Activated CD4-positive, alpha-beta memory T cell treated with anti-CD3 and anti-CD28 coated beads, Interleukin-2, amount 10 ng/mL, durations not matched to agents 7 days and 5 days (primary cell): ENCODE measurements at regions not wholly inside any gene's neighbourhood (a gene's known extent, or its start where the extent isn't known, plus 50 kb on each side); places are given as distances from the start of the nearest gene placed in this dataset.

Experiments
- CTCF ChIA-PET: fragments of 350-600 bp; sonication (Branson Sonifier 250); formaldehyde crosslinking; loops from one replicate; lab custom pipeline; 2021; ENCODE audit warnings: antibody characterized with exemption, inconsistent platforms; lab: Charles Lee
- POLR2A ChIA-PET: fragments of 350-600 bp; sonication (Branson Sonifier 250); formaldehyde crosslinking; loops from one replicate; lab custom pipeline; 2021; ENCODE audit warnings: antibody characterized with exemption; lab: Charles Lee
- DNase-seq: peaks from one replicate; pipeline ENCODE4 v3.0.0-alpha.2; 2020
- H3K27ac Mint-ChIP-seq: one replicate; pipeline ENCODE4 v1.8.0; 2021; ENCODE audit warnings: mild to moderate bottlenecking, mixed read lengths
- H3K27me3 Mint-ChIP-seq: one replicate; pipeline ENCODE4 v1.8.0; 2021; ENCODE audit warnings: mixed read lengths
- H3K36me3 Mint-ChIP-seq: one replicate; pipeline ENCODE4 v1.8.0; 2021; ENCODE audit warnings: low read depth, mixed read lengths
- H3K4me1 Mint-ChIP-seq: one replicate; pipeline ENCODE4 v1.8.0; 2021; ENCODE audit warnings: mixed read lengths
- H3K4me3 Mint-ChIP-seq: one replicate; pipeline ENCODE4 v1.8.0; 2021; ENCODE audit warnings: mild to moderate bottlenecking, mixed read lengths
- H3K9me3 Mint-ChIP-seq: one replicate; pipeline ENCODE4 v1.8.0; 2021; ENCODE audit warnings: mixed read lengths

DNA sequence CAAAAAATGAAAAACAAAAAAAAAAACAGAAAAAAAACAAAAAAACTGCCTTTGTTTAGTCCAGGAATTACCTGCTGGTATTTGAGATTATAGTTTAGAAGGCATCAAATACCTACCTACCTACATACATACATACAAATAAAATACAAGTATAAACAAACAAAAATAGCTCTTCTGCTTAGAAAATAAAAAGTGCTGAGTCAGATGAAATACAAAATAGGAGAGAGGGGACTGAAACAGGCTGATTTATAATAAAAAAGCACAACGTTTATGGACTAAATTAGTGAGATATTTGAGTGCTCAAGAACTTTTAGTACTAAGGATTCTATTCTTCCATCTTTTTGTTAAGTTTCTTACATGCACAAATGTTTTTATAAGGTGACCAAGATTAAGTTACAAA, 980.8 kb downstream of the PLA2G4A start:
- Mint-ChIP-seq H3K27me3 (no peaks in the 10 kb centered on the region), H3K4me3 (no peak overlapping the region), H3K4me1 (no peaks in the 10 kb centered on the region), H3K27ac (no peak overlapping the region), H3K9me3 (no peaks in the 10 kb centered on the region), H3K36me3 (no peaks in the 10 kb centered on the region)
- ChIA-PET POLR2A (no interaction called here), CTCF (no interaction called here)
- DNase-seq: no peak

DNA sequence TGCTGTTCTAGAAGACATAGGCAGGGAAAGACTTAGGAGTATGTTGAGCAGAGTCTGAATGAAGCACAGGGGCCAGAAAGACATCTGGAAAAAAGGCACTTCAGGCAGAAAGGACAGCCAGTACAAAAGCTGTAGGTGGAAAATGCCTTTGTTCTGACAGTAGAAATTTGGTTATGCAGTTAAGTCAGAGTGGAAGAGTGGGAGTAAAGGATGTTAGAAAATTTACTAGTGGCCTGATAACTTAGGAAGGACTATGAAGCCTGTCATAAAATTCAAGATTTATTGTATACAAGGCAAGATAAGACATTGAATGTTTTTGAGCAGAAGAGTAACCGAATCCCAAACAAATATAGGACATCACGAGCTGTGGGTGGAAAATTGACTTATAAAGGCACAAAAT, 987.9 kb downstream of the PLA2G4A start:
- no peaks in the 10 kb centered on the region for H3K36me3 Mint-ChIP-seq

DNA sequence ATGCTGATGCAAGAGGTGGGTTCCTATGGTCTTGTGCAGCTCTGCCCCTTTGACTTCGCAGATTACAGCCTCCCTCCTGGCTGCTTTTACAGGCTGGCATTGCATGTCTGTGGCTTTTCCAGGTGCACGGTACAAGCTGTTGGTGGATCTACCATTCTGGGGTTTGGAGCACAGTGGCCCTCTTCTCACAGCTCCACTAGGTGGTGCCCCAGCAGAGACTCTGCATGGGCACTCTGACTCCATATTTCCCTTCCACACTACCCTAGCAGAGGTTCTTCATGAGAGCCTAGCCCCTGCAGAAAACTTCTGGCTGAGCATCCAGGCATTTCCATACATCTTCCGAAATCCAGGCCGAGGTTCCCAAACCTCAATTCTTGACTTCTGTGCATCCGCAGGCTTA, 989.0 kb downstream of the PLA2G4A start:
- CTCF ChIA-PET: no interaction called here
- Mint-ChIP-seq H3K4me3 (no peak overlapping the region), H3K9me3 (peaks cover 3% of the 10 kb centered on the region), H3K27ac (no peak overlapping the region), H3K4me1 (no peaks in the 10 kb centered on the region), H3K27me3 (no peaks in the 10 kb centered on the region), H3K36me3 (no peaks in the 10 kb centered on the region)
- no peak for DNase-seq
- POLR2A ChIA-PET: no interaction called here

More for the DNA sequence above, 987.9 kb downstream of the PLA2G4A start:
- H3K27me3 Mint-ChIP-seq: no peaks in the 10 kb centered on the region
- DNase-seq: no peak
- H3K27ac Mint-ChIP-seq: no peak overlapping the region
- no peaks in the 10 kb centered on the region for H3K9me3 Mint-ChIP-seq
- POLR2A ChIA-PET: no interaction called here
- H3K4me3 Mint-ChIP-seq: no peak overlapping the region
- CTCF ChIA-PET: no interaction called here
- no peaks in the 10 kb centered on the region for H3K4me1 Mint-ChIP-seq

DNA sequence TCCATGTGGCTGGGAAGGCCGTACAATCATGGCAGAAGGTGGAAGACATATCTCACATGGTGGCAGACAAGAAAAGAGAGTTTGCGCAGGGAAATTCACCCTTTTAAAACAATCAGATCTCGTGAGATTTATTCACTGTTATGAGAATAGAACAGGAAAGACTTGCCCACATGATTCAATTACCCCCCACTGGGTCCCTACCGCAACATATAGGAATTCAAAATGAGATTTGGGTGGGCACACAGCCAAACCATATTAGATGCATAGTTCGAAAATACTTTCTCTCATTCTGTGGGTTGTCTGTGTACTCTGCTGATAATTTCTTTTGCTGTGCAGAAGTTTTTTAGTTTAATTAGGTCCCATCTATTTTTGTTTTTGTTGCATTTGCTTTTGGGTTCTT, 990.3 kb downstream of the PLA2G4A start:
- Mint-ChIP-seq H3K4me3 (no peak overlapping the region), H3K9me3 (peaks cover 3% of the 10 kb centered on the region), H3K4me1 (no peaks in the 10 kb centered on the region), H3K36me3 (no peaks in the 10 kb centered on the region), H3K27me3 (no peaks in the 10 kb centered on the region), H3K27ac (no peak overlapping the region)
- ChIA-PET CTCF (no interaction called here), POLR2A (no interaction called here)
- DNase-seq: no peak

DNA sequence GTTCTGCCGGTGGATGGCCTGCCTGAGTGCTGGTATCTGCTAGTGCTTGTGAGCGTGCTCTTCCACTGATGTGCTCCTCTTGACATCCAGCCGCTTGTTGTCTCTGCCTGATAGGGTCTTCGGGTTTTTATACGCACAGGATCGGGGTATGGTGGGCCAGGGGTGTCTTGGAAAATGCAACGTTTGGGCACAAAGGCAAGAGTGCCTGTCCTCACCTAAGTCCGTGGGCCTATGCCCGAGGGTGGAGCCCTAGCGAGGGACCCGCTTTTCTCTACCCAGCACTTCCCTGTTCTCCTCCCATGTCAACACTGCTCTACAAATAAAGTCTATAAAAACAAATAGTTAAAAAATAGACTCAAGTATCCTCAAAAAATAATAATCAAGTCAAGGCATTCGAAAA, 1007.8 kb downstream of the PLA2G4A start:
- peaks cover 2% of the 10 kb centered on the region for H3K9me3 Mint-ChIP-seq
- no peaks in the 10 kb centered on the region for H3K4me1 Mint-ChIP-seq
- H3K27ac Mint-ChIP-seq: no peak overlapping the region
- no peaks in the 10 kb centered on the region for H3K27me3 Mint-ChIP-seq
- no peak for DNase-seq
- no peak overlapping the region for H3K4me3 Mint-ChIP-seq
- ChIA-PET CTCF (no interaction called here), POLR2A (no interaction called here)
- no peaks in the 10 kb centered on the region for H3K36me3 Mint-ChIP-seq

DNA sequence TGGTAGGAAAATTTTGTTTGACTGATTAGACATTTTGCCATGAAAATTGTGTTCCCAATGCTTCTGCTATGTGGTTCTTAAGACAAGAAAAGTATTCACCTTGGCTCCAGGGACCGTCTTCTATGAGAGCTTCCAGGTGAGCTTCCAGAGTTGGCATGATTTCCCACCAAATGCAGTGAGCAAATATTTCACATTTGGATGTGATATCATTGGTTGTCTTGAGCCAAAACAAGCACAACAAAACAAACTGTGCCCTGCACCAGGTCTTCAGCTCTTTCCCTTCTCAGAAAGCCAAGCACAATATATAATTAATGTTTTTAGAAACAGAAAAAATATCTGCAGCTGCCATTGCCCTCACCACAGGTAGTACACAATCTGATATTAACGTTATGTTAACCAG, 1009.0 kb downstream of the PLA2G4A start:
- CTCF ChIA-PET: no interaction called here
- H3K9me3 Mint-ChIP-seq: no peaks in the 10 kb centered on the region
- no peaks in the 10 kb centered on the region for H3K4me1 Mint-ChIP-seq
- H3K4me3 Mint-ChIP-seq: no peak overlapping the region
- POLR2A ChIA-PET: no interaction called here
- no peaks in the 10 kb centered on the region for H3K27me3 Mint-ChIP-seq
- H3K27ac Mint-ChIP-seq: no peak overlapping the region
- no peaks in the 10 kb centered on the region for H3K36me3 Mint-ChIP-seq
- DNase-seq: no peak

DNA sequence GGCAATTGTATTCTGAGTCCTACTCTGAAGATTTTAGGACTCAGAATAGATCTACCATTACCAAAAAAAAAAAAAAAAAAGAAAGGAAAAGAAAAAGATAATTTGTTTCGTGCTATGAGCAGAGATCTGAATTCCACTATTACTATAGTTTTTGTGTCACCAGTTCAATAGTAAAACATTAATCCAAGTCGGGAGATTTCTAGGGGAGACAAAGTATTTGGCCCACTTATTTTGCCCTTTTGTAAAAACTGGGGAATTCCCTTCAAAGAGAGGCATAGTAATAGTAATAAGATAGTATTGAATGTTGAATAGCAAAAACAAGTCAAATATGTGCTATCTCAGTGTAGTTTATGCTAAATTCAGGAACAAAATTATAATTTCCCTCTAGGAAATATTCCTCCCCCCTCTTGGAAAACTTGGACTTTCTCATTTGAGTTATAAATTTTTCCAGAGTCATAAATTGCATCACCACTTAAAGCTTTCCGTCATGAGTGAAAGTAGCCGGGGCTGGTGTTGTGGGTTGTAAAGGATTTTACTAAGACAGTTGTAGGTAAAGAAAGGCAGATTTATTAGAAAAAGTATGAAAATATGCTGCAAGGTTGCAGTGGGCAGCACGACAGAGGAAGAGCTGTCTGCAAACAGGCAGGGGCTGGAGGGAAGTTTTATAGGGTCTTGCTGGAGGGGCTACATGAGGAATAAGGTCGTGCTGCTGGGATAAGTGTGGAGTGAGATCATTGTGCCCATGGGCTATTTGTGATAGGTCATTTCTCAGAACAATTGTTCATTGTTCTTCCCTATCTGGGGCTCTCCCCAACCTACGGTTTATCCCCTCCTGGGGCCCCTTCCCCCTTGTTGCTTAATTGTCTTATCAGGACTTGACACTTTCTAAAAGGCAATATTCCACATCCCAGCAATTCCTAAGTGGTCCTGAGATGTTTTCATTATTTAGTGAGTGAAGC, 1009.9 kb downstream of the PLA2G4A start:
- ChIA-PET CTCF (no interaction called here), POLR2A (no interaction called here)
- H3K4me3 Mint-ChIP-seq: no peak overlapping the region
- no peak overlapping the region for H3K27ac Mint-ChIP-seq
- DNase-seq: no peak
- H3K9me3 Mint-ChIP-seq: no peaks in the 10 kb centered on the region
- no peaks in the 10 kb centered on the region for H3K4me1 Mint-ChIP-seq
- no peaks in the 10 kb centered on the region for H3K27me3 Mint-ChIP-seq
- no peaks in the 10 kb centered on the region for H3K36me3 Mint-ChIP-seq

DNA sequence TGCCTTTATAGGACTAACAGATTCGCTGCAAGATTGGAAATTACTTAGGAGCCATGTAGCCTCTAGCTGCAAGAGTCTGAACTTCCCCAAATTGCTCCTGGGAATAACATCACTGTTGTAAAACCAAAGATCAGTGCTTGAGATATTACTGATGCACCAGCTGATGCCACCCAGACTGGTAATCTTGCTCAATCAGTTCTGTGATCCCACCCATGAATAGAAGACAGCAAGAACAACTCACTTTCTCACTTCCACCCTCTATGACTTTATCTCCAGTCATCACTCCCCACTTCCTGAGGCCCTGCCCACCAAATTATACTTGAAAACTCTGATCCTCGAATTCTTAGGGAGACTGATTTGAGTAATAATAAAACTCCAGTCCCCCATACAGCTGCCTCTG, 1011.1 kb downstream of the PLA2G4A start:
- no peak for DNase-seq
- Mint-ChIP-seq H3K27me3 (no peaks in the 10 kb centered on the region), H3K36me3 (no peaks in the 10 kb centered on the region), H3K27ac (no peak overlapping the region), H3K4me1 (no peaks in the 10 kb centered on the region), H3K4me3 (no peak overlapping the region), H3K9me3 (peaks cover 4% of the 10 kb centered on the region)
- ChIA-PET CTCF (no interaction called here), POLR2A (no interaction called here)

DNA sequence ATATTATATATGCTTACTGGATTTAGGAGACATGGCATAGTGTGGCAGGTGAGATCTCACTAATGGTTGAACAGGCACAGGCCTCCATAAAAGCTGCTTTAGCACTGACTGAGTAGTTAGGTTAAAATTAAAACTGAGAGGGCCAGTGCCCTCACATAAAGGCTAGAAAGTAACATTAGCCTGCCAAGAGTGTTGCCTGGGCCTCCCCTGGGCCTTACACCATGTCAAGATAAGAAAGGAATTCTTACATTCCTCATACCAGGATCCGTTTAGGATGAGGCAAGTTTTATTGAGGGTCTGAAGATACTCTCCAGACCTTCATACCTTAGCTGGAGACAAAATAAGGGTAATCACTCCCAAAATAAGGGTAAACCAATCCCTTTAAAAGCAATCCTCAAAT, 1011.8 kb downstream of the PLA2G4A start:
- no peak for DNase-seq
- Mint-ChIP-seq H3K27ac (no peak overlapping the region), H3K4me3 (no peak overlapping the region), H3K4me1 (no peaks in the 10 kb centered on the region), H3K9me3 (peaks cover 4% of the 10 kb centered on the region), H3K27me3 (no peaks in the 10 kb centered on the region), H3K36me3 (no peaks in the 10 kb centered on the region)
- ChIA-PET POLR2A (no interaction called here), CTCF (no interaction called here)

DNA sequence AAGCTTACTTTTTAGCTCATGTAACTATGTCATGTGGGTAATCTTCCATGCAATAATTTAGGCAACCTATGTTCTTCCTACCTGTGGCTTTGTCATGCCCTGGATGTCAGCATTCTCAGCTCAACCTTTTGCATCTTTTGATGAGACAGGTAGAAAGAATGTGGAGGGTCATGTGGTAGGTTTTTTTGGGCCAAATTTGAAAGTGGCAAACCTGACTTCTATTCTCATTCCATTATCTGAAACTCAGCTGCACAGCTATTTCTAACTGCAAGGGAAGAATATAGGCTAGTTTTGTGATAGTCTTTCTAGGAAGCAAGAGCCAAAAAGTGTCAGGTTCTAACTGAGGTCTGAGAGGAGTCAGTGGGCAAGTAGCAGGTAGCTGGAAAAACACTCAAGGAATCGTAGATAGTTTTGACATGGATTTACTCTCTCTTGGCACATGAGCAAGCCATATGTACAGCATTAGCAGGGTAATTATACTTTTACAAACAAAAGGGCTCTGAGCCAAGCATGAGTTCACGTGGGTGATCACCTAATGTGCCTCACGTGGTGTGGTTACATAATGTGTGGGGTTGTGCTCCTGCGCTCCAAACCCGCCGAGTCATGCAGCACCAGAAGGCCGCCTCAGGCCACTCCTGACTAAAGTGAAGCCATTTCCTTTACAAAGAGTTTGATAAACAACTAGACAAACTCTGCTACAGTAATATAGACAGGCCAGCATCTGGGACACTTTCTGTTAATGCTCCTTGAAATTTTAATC, 1013.8 kb downstream of the PLA2G4A start:
- no peak overlapping the region for H3K4me3 Mint-ChIP-seq
- CTCF ChIA-PET: no interaction called here
- no peak for DNase-seq

DNA sequence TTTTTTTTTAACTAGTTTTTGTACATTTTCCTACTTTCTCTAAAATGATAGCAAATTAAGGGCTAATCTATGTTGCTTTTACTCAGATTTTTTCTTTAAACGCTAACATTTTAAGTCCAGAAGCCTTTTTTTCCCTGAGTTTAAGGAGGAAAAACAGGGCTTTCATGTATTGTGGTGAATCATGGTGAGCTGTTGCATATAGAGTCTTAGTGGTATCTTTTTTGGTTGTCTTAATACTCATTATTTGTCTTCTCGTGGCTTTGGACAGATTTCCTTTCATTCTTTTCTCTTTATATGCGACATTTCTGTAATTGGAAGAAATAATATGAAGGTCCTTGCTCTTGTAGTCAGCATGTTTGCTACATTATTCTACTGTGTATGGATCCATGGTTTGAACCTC, 1015.6 kb downstream of the PLA2G4A start:
- H3K36me3 Mint-ChIP-seq: no peaks in the 10 kb centered on the region
- no peak overlapping the region for H3K27ac Mint-ChIP-seq
- no peak for DNase-seq
- no peak overlapping the region for H3K4me3 Mint-ChIP-seq
- POLR2A ChIA-PET: no interaction called here
- H3K9me3 Mint-ChIP-seq: peaks cover 4% of the 10 kb centered on the region
- CTCF ChIA-PET: no interaction called here
- H3K4me1 Mint-ChIP-seq: no peaks in the 10 kb centered on the region
- no peaks in the 10 kb centered on the region for H3K27me3 Mint-ChIP-seq

More for the DNA sequence above, 1013.8 kb downstream of the PLA2G4A start:
- POLR2A ChIA-PET: no interaction called here
- peaks cover 4% of the 10 kb centered on the region for H3K9me3 Mint-ChIP-seq
- H3K27ac Mint-ChIP-seq: no peak overlapping the region
- no peaks in the 10 kb centered on the region for H3K36me3 Mint-ChIP-seq
- H3K4me1 Mint-ChIP-seq: no peaks in the 10 kb centered on the region
- H3K27me3 Mint-ChIP-seq: no peaks in the 10 kb centered on the region

DNA sequence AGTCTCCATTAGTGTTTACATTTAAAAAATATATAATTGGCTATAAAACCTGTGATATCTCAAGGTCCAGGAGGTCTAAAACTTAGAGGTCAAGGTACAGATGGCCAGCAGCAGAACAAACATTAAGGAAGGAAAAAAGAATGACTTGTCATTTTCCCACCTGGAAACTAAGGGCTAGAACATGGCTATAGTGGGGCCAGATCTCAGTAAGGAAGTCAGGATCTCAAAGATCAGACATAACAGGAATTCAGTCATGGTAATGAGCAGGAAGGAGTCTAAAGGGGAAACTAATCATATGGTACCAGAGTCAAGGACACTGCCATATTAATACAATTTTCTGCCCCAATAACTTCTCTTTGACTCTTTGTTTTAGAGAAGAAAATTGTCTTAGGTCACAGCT, 1018.8 kb downstream of the PLA2G4A start:
- DNase-seq: no peak
- H3K36me3 Mint-ChIP-seq: no peaks in the 10 kb centered on the region
- H3K27me3 Mint-ChIP-seq: no peaks in the 10 kb centered on the region
- peaks cover 8% of the 10 kb centered on the region for H3K9me3 Mint-ChIP-seq
- ChIA-PET POLR2A (no interaction called here), CTCF (no interaction called here)
- H3K4me1 Mint-ChIP-seq: no peaks in the 10 kb centered on the region
- no peak overlapping the region for H3K27ac Mint-ChIP-seq
- no peak overlapping the region for H3K4me3 Mint-ChIP-seq

DNA sequence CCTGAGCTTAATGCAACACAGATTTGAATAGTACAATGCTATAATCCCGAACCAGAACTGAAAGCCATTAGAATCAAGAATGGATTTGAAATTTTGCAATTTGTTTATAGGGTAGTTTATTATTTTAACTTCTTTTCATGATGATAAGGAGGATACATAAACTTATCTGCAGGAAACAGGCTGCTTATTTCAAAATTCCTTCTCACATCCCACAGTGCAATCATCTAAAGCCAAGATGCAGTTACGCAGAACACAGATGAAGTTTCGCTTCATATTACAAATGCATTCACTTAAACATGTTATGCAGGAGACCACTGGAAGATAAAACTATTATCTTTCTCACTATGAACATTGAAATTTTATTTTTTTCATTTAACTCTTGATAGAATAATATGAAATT, 1019.6 kb downstream of the PLA2G4A start:
- ChIA-PET POLR2A (no interaction called here), CTCF (no interaction called here)
- Mint-ChIP-seq H3K4me3 (no peak overlapping the region), H3K9me3 (peaks cover 9% of the 10 kb centered on the region), H3K36me3 (no peaks in the 10 kb centered on the region), H3K27ac (no peak overlapping the region), H3K27me3 (no peaks in the 10 kb centered on the region), H3K4me1 (no peaks in the 10 kb centered on the region)
- DNase-seq: no peak
